ENCODE measurements at regions not wholly inside any gene's neighbourhood (a gene's known extent, or its start where the extent isn't known, plus 50 kb on each side); places are given as distances from the start of the nearest gene placed in this dataset.

DNA sequence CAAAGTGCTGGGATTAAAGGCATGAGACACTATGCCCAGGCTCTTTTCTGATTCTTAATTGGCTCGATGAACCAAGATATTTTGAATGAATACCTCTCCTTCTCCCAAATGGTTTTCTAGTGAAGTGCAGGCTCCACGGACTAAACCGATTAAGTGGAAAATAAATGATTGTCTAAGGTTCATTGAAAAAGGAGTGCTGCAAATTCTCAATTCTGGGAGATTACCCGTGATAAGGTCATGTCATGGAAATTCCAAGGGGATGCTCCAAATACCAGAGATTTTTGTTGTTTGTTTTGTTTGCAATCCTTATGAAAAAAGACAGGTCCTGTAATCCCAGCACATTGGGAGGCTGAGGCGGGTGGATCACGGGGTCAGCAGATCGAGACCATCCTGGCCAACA is 406.9 kb upstream of the TBL1XR1 start:
- TF ChIP-seq, protein P1, sequence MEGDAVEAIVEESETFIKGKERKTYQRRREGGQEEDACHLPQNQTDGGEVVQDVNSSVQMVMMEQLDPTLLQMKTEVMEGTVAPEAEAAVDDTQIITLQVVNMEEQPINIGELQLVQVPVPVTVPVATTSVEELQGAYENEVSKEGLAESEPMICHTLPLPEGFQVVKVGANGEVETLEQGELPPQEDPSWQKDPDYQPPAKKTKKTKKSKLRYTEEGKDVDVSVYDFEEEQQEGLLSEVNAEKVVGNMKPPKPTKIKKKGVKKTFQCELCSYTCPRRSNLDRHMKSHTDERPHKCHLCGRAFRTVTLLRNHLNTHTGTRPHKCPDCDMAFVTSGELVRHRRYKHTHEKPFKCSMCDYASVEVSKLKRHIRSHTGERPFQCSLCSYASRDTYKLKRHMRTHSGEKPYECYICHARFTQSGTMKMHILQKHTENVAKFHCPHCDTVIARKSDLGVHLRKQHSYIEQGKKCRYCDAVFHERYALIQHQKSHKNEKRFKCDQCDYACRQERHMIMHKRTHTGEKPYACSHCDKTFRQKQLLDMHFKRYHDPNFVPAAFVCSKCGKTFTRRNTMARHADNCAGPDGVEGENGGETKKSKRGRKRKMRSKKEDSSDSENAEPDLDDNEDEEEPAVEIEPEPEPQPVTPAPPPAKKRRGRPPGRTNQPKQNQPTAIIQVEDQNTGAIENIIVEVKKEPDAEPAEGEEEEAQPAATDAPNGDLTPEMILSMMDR (IDR thresholded peaks at IDR 0.05; ENCODE audit: low read depth, low read length) = no peak

DNA sequence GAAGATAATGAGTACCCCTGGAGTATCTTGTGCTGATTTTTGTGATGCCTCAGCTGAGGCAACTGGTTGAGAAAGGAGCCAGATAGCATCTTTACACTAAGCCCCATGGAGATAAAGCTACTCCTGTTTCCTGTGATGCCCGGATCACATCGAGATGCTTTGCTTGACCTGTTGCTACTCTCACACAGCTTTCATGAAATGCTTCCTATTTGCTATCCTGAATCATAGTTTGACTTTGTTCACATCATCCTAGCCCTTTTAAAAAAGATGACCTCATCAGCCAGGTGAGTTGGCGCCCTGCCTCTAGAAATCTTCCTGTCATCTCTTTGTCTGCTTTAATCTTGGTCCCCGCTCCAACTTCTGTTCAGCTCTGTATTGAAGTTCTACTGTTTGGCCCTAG is 409.6 kb upstream of the TBL1XR1 start:
- TF ChIP-seq, protein P1 (IDR thresholded peaks at IDR 0.05; ENCODE audit: low read depth, low read length) = no peak
- no peak overlapping the region for H3K4me3 ChIP-seq (ENCODE audit: low read depth, low read length)

More for the DNA sequence above, 406.9 kb upstream of the TBL1XR1 start:
- no peak overlapping the region for H3K4me3 ChIP-seq (ENCODE audit: low read depth, low read length)

DNA sequence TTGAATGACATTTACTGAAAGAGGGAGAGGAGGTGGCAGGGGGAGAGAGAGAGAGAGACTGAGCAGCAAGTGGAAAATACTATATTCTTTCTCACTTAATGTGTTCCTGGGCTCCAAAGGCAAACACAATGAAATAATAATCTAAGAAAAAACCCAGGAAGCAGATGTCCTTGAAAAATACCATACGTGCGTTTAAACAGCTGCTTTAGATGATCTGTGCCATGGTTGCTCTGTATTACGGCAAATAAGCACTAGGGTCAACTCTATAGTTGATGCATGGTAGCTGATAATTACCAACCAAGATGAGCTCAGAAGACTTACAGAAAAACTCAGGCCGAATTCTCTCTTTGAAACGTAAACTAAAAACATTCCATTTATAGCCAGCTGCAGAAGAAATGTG is 410.3 kb upstream of the TBL1XR1 start:
- H3K4me3 ChIP-seq (ENCODE audit: low read depth, low read length) = no peak overlapping the region
- TF ChIP-seq, protein P1 (IDR thresholded peaks at IDR 0.05; ENCODE audit: low read depth, low read length) = no peak

DNA sequence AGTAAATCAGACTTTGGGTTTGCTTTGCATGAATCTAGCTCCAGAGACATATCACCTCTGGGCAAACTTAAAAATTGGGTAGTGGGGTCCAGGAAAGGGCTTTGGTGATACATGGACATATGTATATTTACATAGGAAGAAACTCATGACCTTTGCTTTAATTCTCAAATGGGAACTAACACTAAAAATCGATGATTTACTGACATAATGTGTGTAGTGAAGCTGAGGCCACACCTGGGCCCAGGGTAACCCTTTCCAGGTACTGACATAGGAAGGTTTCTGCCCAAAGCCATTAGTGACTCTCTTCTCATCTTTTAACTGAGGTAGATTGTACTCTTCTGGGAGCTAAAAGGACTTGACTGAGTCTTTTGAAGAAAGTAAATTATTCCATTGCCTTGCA is 411.2 kb upstream of the TBL1XR1 start:
- TF ChIP-seq, protein P1 (IDR thresholded peaks at IDR 0.05; ENCODE audit: low read depth, low read length) = no peak

DNA sequence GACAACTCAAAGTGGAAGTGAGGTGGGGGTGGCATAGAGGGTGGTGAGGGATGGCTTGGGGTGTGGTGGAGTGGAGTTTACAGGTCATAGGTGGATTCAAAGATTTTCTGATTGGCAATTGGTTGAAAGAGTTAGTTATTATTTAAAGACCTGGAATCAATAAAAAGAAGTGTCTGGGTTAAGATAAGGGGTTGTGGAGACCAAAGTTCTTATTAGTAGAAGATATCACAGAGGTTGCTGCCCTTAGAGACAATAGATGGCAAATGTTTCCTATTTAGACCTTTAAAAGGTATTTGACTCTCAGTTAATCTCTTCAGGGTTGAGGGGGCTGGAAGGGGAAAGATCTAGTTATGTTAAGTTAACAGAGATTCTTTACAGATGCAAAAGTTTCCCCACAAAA is 412.3 kb upstream of the TBL1XR1 start:
- no peak overlapping the region for H3K4me3 ChIP-seq (ENCODE audit: low read depth, low read length)
- TF ChIP-seq, protein P1 (IDR thresholded peaks at IDR 0.05; ENCODE audit: low read depth, low read length) = no peak

More for the DNA sequence above, 411.2 kb upstream of the TBL1XR1 start:
- no peak overlapping the region for H3K4me3 ChIP-seq (ENCODE audit: low read depth, low read length)

DNA sequence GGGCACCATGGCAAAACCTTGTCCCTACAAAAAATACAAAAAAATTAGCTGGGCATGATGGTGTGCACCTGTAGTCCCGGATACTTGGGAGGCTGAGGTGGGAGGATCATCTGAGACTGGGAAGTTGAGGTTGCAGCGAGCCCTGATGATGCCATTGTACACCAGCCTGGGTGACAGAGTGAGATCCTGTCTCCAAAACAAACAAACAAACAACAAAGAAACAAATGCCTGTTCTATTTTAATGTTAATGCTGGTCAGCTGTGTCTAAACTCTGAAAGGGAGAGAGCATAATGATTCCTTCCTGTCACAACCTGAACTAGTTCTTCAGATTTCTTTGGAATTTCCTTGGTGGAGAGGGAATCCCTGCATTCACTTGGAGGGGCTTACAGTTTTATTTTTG is 413.0 kb upstream of the TBL1XR1 start:
- TF ChIP-seq, protein P1 (IDR thresholded peaks at IDR 0.05; ENCODE audit: low read depth, low read length) = no peak
- H3K4me3 ChIP-seq (ENCODE audit: low read depth, low read length) = no peak overlapping the region

GRCh38 chr3:177610686-177611633 is 413.7 kb upstream of the TBL1XR1 start:
- no peak overlapping the region for H3K4me3 ChIP-seq (ENCODE audit: low read depth, low read length)
- TF ChIP-seq, protein P1 (IDR thresholded peaks at IDR 0.05; ENCODE audit: low read depth, low read length) = no peak

Data from WI38 (cell line).